ENCODE measurements at regions not wholly inside any gene's neighbourhood (a gene's known extent, or its start where the extent isn't known, plus 50 kb on each side); places are given as distances from the start of the nearest gene placed in this dataset.
A peak's percentile ranks its signal among the peaks of the same experiment; 100 is the strongest.

DNA sequence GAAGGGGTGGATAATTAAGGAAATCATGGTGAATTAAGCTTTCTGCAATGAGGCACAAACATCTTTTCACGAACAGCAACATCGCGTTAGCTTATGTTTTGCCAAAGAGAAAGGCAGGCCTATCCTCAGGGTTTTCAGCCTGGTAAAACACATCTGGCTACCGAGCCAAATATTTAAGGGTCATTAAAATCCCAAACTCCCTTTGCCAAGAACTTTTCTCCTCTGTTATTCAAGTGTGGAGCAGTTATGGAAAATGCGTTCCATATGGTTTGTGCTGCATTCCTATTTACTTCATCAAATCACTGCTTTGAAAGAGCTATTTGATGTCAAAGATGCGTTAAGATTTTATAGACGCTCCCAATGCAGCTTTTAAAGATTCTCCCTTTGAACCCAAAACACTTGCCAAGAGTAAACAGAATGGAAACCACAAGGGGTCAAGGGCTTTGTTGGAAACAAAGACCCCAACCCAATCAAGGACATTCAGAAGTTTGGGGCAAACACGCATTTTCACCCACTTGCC lies 308.3 kb upstream of the CDH5 start:
- dilution Hi-C loops (cut with HindIII; ENCODE audit: low sequenced_read_pairs, unreplicated experiment) (no loop called here), in situ Hi-C loops (cut with MboI; ENCODE audit: low sequenced_read_pairs) (no loop called here), intact Hi-C loops (cut with micrococcal nuclease) (no loop called here)
- no peak overlapping the region for H3K4me3 ChIP-seq (ENCODE audit: insufficient read depth, low read depth, low read length)
- no peaks in the 10 kb centered on the region for H4K20me1 ChIP-seq (ENCODE audit: insufficient read depth, low read length)
- H4K8ac ChIP-seq (ENCODE audit: low read depth in 2 of 2, low read length in 2 of 2), result peak overlapping the region in 1 of 2 experiments; percentile 37; a peak in 1 of 4 replicates
- H3K18ac ChIP-seq (ENCODE audit: low read depth, low read length), result peak overlapping the region; percentile 95
- no peak overlapping the region for H2BK5ac ChIP-seq (ENCODE audit: low read depth, low read length, poor library complexity, severe bottlenecking)
- H2AK5ac ChIP-seq (ENCODE audit: low read depth, low read length), result peak overlapping the region; percentile 53
- CTCF ChIA-PET, result interaction anchor here (1.8 kb wide), 1 partner anchor 19 kb away, joined by 4 read pairs; no protein-coding TSS in a partner anchor
- H3K4ac ChIP-seq (ENCODE audit: low read depth, low read length), result peak overlapping the region; percentile 41
- H4K91ac ChIP-seq (ENCODE audit: insufficient read depth, low read depth, low read length), result peak overlapping the region; percentile 28; the same call in 1 of the 2 replicates
- no TSS peak for BruUV-seq (replicated peaks)
- H4K5ac ChIP-seq (ENCODE audit: low read depth, low read length), result peak overlapping the region; percentile 82; the same call in 1 of the 2 replicates
- DNase-seq, result peak; percentile 78
- H2BK20ac ChIP-seq (ENCODE audit: low read depth, low read length), result peak overlapping the region; percentile 72
- no peaks in the 10 kb centered on the region for H3K36me3 ChIP-seq (ENCODE audit: control insufficient read depth, insufficient read depth, low read length)
- H3K9me1 ChIP-seq (ENCODE audit: insufficient read depth, low read length), result no peaks in the 10 kb centered on the region
- H2BK15ac ChIP-seq (ENCODE audit: low read depth, low read length), result peak overlapping the region; percentile 25; the same call in 1 of the 3 replicates
- TF ChIP-seq NFE2L2 (IDR thresholded peaks at IDR 0.05; ENCODE audit: low read depth, low read length), result no peak
- TF ChIP-seq SMC3 (IDR thresholded peaks at IDR 0.05; ENCODE audit: low read depth, low read length), result no peak
- no peak for TF ChIP-seq MXI1 (IDR thresholded peaks at IDR 0.05; ENCODE audit: borderline replicate concordance, low read depth, low read length)
- no peak for TF ChIP-seq USF2 (IDR thresholded peaks at IDR 0.05; ENCODE audit: low read depth, low read length)
- TF ChIP-seq FOS (IDR thresholded peaks at IDR 0.05; ENCODE audit: low read depth, low read length), result no peak
- TF ChIP-seq RCOR1 (IDR thresholded peaks at IDR 0.05; ENCODE audit: insufficient replicate concordance, low read length), result no peak
- no peak for TF ChIP-seq CTCF (conservative IDR thresholded peaks at IDR 0.05; ENCODE audit: low read depth, low read length)
- TF ChIP-seq, protein P1, sequence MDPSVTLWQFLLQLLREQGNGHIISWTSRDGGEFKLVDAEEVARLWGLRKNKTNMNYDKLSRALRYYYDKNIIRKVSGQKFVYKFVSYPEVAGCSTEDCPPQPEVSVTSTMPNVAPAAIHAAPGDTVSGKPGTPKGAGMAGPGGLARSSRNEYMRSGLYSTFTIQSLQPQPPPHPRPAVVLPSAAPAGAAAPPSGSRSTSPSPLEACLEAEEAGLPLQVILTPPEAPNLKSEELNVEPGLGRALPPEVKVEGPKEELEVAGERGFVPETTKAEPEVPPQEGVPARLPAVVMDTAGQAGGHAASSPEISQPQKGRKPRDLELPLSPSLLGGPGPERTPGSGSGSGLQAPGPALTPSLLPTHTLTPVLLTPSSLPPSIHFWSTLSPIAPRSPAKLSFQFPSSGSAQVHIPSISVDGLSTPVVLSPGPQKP (IDR thresholded peaks at IDR 0.05; ENCODE audit: borderline replicate concordance, low read depth, low read length), result no peak
- TF ChIP-seq CHD1 (IDR thresholded peaks at IDR 0.05; ENCODE audit: low read depth, low read length), result no peak
- peak; percentile 83 for ATAC-seq (ENCODE audit: low read depth)
- H3K4me1 ChIP-seq (ENCODE audit: control insufficient read depth, insufficient read depth, low read length), result peaks cover 16% of the 10 kb centered on the region
- no CpG with 5 or more reads among the region's 8 CpGs for WGBS, 2 experiments (ENCODE audit: extremely low coverage in 2 of 2, insufficient read length in 1 of 2)
- H2AK9ac ChIP-seq (replicated peaks; ENCODE audit: low read depth, low read length, poor library complexity), result no peak overlapping the region
- peak overlapping the region; percentile 41 for H3K9ac ChIP-seq (ENCODE audit: low read depth, low read length)
- peak overlapping the region; percentile 65 for H2BK120ac ChIP-seq (ENCODE audit: low read depth, low read length)
- peak overlapping the region; percentile 79 for H3K14ac ChIP-seq (replicated peaks; ENCODE audit: low read depth, low read length)
- H2AFZ ChIP-seq (replicated peaks; ENCODE audit: low read length, poor library complexity), result no peak overlapping the region
- H3K79me1 ChIP-seq (ENCODE audit: low read depth in 1 of 2, low read length in 2 of 2), result no peaks in the 10 kb centered on the region
- H3K23ac ChIP-seq (ENCODE audit: low read depth, low read length), result peak overlapping the region; percentile 64
- peaks cover 7% of the 10 kb centered on the region for H3K27me3 ChIP-seq (ENCODE audit: control insufficient read depth, insufficient read depth, low read length)
- H3K4me2 ChIP-seq (ENCODE audit: low read depth, low read length), result peak overlapping the region; percentile 44; the same call in 1 of the 2 replicates
- H3K9me3 ChIP-seq (ENCODE audit: control insufficient read depth, insufficient read depth, low read length), result no peaks in the 10 kb centered on the region
- POLR2A ChIA-PET (ENCODE audit: unreplicated experiment), result no interaction called here
- peak overlapping the region; percentile 27; the same call in 1 of the 2 replicates for H3K56ac ChIP-seq (ENCODE audit: extremely low read depth, insufficient read depth, low read length)
- H3K27ac ChIP-seq (ENCODE audit: insufficient read depth, low read length), result peak overlapping the region; percentile 95; the same call in 1 of the 2 replicates
